Neural cell (in vitro differentiated cells): ENCODE measurements at regions not wholly inside any gene's neighbourhood (a gene's known extent, or its start where the extent isn't known, plus 50 kb on each side); places are given as distances from the start of the nearest gene placed in this dataset.

Experiments
- H2AFZ ChIP-seq: fragments of 200-600, 300-800 bp; sonication (generic), shearing (Covaris generic); 2 replicates; pipeline ENCODE4 v1.6.0; 2014; ENCODE audit warnings: low read depth, mild to moderate bottlenecking, antibody characterized with exemption, low read length, moderate library complexity
- H3F3A ChIP-seq: fragments of 200-600 bp; shearing (Covaris generic); 2 replicates; pipeline ENCODE4 v1.6.1; 2016; ENCODE audit warnings: mild to moderate bottlenecking, moderate library complexity, mixed read lengths, antibody characterized with exemption, low read length; ENCODE audit not compliant: insufficient read depth, poor library complexity, severe bottlenecking
- H3K27ac ChIP-seq: fragments of 200-600, 300-800 bp; sonication (generic), shearing (Covaris generic); 2 replicates; pipeline ENCODE4 v1.5.1; 2014; ENCODE audit warnings: mild to moderate bottlenecking, low read length, moderate library complexity
- H3K27me3 ChIP-seq: fragments of 300-800, 200-600 bp; sonication (generic), shearing (Covaris generic); 2 replicates; pipeline ENCODE4 v1.6.0; 2014; ENCODE audit warnings: mild to moderate bottlenecking, low read depth, low read length, moderate library complexity; ENCODE audit not compliant: insufficient read depth
- H3K36me3 ChIP-seq: fragments of 300-800, 200-600 bp; sonication (generic), shearing (Covaris generic); 2 replicates; pipeline ENCODE4 v1.5.1; 2014; ENCODE audit warnings: mild to moderate bottlenecking, antibody characterized with exemption, low read length, moderate library complexity; ENCODE audit not compliant: insufficient read depth
- H3K4me2 ChIP-seq: fragments of 300-800, 200-600 bp; sonication (generic), shearing (Covaris generic); 2 replicates; pipeline ENCODE4 v1.6.0; 2014; ENCODE audit warnings: mild to moderate bottlenecking, low read length
- H3K4me3 ChIP-seq: fragments of 300-800, 200-600 bp; sonication (generic), shearing (Covaris generic); 2 replicates; pipeline ENCODE4 v1.5.1; 2014; ENCODE audit warnings: mild to moderate bottlenecking, low read length, moderate library complexity
- H3K79me2 ChIP-seq: fragments of 200-600 bp; shearing (Covaris generic); replicated peaks from 2 replicates; pipeline ENCODE4 v1.6.0; 2014; ENCODE audit warnings: mild to moderate bottlenecking, low read length, moderate library complexity; ENCODE audit not compliant: insufficient read depth
- H3K9ac ChIP-seq: fragments of 300-800, 200-600 bp; sonication (generic), shearing (Covaris generic); 2 replicates; pipeline ENCODE4 v1.6.1; 2016; ENCODE audit warnings: mild to moderate bottlenecking, low read length, mixed read lengths
- H3K9me2 ChIP-seq: fragments of 200-600 bp; shearing (Covaris generic); 2 replicates; pipeline ENCODE4 v1.6.1; 2016; ENCODE audit warnings: mild to moderate bottlenecking, low read length, mixed read lengths; ENCODE audit not compliant: insufficient read depth
- H3K9me3 ChIP-seq: fragments of 200-600, 300-800 bp; sonication (generic), shearing (Covaris generic); 2 replicates; pipeline ENCODE4 v1.6.1; 2016; ENCODE audit warnings: mild to moderate bottlenecking, mixed run types, low read length, moderate library complexity, mixed read lengths
- H4K20me1 ChIP-seq: fragments of 200-600 bp; shearing (Covaris generic); 2 replicates; pipeline ENCODE4 v1.6.1; 2016; ENCODE audit warnings: mild to moderate bottlenecking, mixed run types; ENCODE audit not compliant: insufficient read depth
- EP300 ChIP-seq: fragments of 450-650 bp; conservative IDR thresholded peaks from 2 replicates; pipeline ENCODE4 v1.6.1; 2014; ENCODE audit warnings: antibody characterized with exemption, mild to moderate bottlenecking, moderate library complexity; ENCODE audit not compliant: poor library complexity, severe bottlenecking
- EZH2 ChIP-seq: fragments of 200-600, 300-800 bp; shearing (Covaris generic), sonication (generic); IDR thresholded peaks from 2 replicates; pipeline ENCODE4 v1.6.1; 2014; ENCODE audit warnings: antibody characterized with exemption, low read length, borderline replicate concordance, mild to moderate bottlenecking; ENCODE audit not compliant: insufficient read depth, poor library complexity, severe bottlenecking
- MXI1 ChIP-seq: fragments of 450-650 bp; conservative IDR thresholded peaks from 2 replicates; pipeline ENCODE4 v1.6.1; 2014; ENCODE audit warnings: antibody characterized with exemption, mild to moderate bottlenecking; ENCODE audit not compliant: poor library complexity, severe bottlenecking
- POLR2AphosphoS5 ChIP-seq: IDR thresholded peaks from 2 replicates; pipeline ENCODE4 v1.6.1; 2012
- RAD21 ChIP-seq: fragments of 450-650 bp; conservative IDR thresholded peaks from 2 replicates; pipeline ENCODE4 v1.6.1; 2014; ENCODE audit warnings: antibody characterized with exemption, mild to moderate bottlenecking, moderate library complexity
- SMC3 ChIP-seq: fragments of 450-650 bp; conservative IDR thresholded peaks from 2 replicates; pipeline ENCODE4 v1.6.1; 2014; ENCODE audit warnings: antibody characterized with exemption, mild to moderate bottlenecking, moderate library complexity; ENCODE audit not compliant: poor library complexity
- TAF1 ChIP-seq: IDR thresholded peaks from 2 replicates; pipeline ENCODE4 v1.6.1; 2012; ENCODE audit warnings: low read depth
- TF ChIP-seq, protein P1 (sequence below): IDR thresholded peaks from 2 replicates; pipeline ENCODE4 v1.6.1; 2012; ENCODE audit warnings: borderline replicate concordance
- TF ChIP-seq, protein P2 (sequence below): fragments of 450-650 bp; IDR thresholded peaks from 2 replicates; pipeline ENCODE4 v1.5.1; 2014; ENCODE audit warnings: antibody characterized with exemption, mild to moderate bottlenecking, moderate library complexity; ENCODE audit not compliant: poor library complexity, severe bottlenecking

DNA sequence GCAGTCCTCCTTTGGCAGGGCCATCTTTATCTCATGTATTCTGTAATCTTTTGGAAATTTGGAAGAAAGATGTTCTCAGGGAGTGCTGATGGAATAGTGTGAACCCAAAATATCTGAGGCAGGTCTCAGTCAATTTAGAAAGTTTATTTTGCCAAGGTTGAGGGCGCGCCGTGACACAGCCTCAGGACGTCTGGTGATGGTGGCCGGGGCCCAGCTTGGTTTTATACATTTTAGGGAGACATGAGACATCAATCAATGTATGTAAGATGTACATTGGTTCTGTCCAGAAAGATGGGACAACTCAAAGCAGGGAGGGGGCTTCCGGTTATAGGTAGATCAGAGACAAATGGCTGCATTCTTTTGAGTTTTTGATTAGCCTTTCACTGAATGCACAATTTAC is 89.8 kb downstream of the ERMARD start:
- H3K9ac ChIP-seq = no peak overlapping the region
- H3K27me3 ChIP-seq = no peaks in the 10 kb centered on the region
- H3K9me2 ChIP-seq = no peaks in the 10 kb centered on the region
- no peaks in the 10 kb centered on the region for H3K36me3 ChIP-seq
- H3K9me3 ChIP-seq = no peaks in the 10 kb centered on the region
- H4K20me1 ChIP-seq = no peaks in the 10 kb centered on the region
- no peak overlapping the region for H3K4me3 ChIP-seq
- TF ChIP-seq TAF1 (no peak), EP300 (no peak), MXI1 (no peak), SMC3 (no peak), POLR2AphosphoS5 (no peak), EZH2 (no peak), RAD21 (no peak)
- TF ChIP-seq, protein P1, sequence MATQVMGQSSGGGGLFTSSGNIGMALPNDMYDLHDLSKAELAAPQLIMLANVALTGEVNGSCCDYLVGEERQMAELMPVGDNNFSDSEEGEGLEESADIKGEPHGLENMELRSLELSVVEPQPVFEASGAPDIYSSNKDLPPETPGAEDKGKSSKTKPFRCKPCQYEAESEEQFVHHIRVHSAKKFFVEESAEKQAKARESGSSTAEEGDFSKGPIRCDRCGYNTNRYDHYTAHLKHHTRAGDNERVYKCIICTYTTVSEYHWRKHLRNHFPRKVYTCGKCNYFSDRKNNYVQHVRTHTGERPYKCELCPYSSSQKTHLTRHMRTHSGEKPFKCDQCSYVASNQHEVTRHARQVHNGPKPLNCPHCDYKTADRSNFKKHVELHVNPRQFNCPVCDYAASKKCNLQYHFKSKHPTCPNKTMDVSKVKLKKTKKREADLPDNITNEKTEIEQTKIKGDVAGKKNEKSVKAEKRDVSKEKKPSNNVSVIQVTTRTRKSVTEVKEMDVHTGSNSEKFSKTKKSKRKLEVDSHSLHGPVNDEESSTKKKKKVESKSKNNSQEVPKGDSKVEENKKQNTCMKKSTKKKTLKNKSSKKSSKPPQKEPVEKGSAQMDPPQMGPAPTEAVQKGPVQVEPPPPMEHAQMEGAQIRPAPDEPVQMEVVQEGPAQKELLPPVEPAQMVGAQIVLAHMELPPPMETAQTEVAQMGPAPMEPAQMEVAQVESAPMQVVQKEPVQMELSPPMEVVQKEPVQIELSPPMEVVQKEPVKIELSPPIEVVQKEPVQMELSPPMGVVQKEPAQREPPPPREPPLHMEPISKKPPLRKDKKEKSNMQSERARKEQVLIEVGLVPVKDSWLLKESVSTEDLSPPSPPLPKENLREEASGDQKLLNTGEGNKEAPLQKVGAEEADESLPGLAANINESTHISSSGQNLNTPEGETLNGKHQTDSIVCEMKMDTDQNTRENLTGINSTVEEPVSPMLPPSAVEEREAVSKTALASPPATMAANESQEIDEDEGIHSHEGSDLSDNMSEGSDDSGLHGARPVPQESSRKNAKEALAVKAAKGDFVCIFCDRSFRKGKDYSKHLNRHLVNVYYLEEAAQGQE = no peak
- TF ChIP-seq, protein P2, sequence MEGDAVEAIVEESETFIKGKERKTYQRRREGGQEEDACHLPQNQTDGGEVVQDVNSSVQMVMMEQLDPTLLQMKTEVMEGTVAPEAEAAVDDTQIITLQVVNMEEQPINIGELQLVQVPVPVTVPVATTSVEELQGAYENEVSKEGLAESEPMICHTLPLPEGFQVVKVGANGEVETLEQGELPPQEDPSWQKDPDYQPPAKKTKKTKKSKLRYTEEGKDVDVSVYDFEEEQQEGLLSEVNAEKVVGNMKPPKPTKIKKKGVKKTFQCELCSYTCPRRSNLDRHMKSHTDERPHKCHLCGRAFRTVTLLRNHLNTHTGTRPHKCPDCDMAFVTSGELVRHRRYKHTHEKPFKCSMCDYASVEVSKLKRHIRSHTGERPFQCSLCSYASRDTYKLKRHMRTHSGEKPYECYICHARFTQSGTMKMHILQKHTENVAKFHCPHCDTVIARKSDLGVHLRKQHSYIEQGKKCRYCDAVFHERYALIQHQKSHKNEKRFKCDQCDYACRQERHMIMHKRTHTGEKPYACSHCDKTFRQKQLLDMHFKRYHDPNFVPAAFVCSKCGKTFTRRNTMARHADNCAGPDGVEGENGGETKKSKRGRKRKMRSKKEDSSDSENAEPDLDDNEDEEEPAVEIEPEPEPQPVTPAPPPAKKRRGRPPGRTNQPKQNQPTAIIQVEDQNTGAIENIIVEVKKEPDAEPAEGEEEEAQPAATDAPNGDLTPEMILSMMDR = no peak
- no peaks in the 10 kb centered on the region for H3F3A ChIP-seq
- no peak overlapping the region for H3K4me2 ChIP-seq
- no peak overlapping the region for H3K27ac ChIP-seq
- no peak overlapping the region for H2AFZ ChIP-seq
- no peaks in the 10 kb centered on the region for H3K79me2 ChIP-seq

DNA sequence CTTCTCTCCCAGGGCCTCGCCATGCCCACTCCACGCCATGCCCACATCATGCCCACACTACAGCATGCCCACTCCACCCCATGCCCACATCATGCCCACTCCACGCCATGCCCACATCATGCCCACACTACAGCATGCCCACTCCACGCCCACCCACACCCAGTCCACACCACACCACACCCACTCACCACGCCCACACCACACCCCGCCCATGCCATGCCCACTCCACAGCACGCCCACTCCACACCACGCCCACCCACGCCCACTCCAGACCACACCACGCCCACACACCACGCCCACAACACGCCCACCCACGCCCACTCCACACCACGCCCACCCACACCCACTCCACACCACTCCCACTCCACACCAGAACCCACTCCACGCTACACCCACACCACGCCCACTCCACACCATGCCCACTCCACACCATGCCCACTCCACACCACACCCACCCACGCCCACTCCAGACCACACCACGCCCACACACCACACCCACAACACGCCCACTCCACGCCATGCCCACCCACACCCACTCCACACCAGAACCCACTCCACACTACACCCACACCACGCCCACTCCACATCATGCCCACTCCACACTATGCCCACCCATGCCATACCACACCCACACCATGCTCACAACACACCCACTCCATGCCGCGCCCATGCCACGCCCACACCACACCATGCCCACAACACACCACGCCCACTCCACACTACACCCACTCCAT is 88.6 kb downstream of the ERMARD start:
- no peak overlapping the region for H2AFZ ChIP-seq
- TF ChIP-seq EZH2 (no peak), MXI1 (no peak), EP300 (no peak), SMC3 (no peak), RAD21 (no peak), POLR2AphosphoS5 (no peak), TAF1 (no peak)
- TF ChIP-seq, protein P2 = no peak
- TF ChIP-seq, protein P1 = no peak
- H3K4me3 ChIP-seq = no peak overlapping the region
- no peak overlapping the region for H3K4me2 ChIP-seq
- no peak overlapping the region for H3K27ac ChIP-seq
- H3K9me3 ChIP-seq = no peaks in the 10 kb centered on the region
- H3K27me3 ChIP-seq = no peaks in the 10 kb centered on the region
- H4K20me1 ChIP-seq = no peaks in the 10 kb centered on the region
- no peaks in the 10 kb centered on the region for H3K9me2 ChIP-seq
- H3F3A ChIP-seq = no peaks in the 10 kb centered on the region
- H3K79me2 ChIP-seq = no peaks in the 10 kb centered on the region
- H3K36me3 ChIP-seq = no peaks in the 10 kb centered on the region
- no peak overlapping the region for H3K9ac ChIP-seq
